Esophagus muscularis mucosa (tissue), 4 donors: ENCODE measurements at regions not wholly inside any gene's neighbourhood (a gene's known extent, or its start where the extent isn't known, plus 50 kb on each side); places are given as distances from the start of the nearest gene placed in this dataset.

Experiments used
- DNase-seq: peaks from one replicate; pipeline ENCODE4 v3.0.0-alpha.2; 2017; ENCODE audit errors: extremely low spot score
- H3K27ac ChIP-seq, 4 donors: fragments of 200-600 bp; sonication (generic); replicated peaks in 1 of 4; 1 replicate in 3 of 4; 2 replicates in 1 of 4; pipeline ENCODE4 v1.5.1; 2016 to 2019; ENCODE audit warnings: mild to moderate bottlenecking in 1 of 4
- H3K27me3 ChIP-seq, 4 donors: fragments of 200-600 bp; sonication (generic); one replicate each; pipeline versions ENCODE4 v1.5.1 to v1.6.0; 2016 to 2019
- H3K36me3 ChIP-seq, 4 donors: fragments of 200-600 bp; sonication (generic); one replicate each; pipeline ENCODE4 v1.5.1; 2016 to 2019
- H3K4me1 ChIP-seq, 4 donors: fragments of 200-600 bp; sonication (generic); one replicate each; pipeline ENCODE4 v1.5.1; 2016 to 2019
- H3K4me3 ChIP-seq, 4 donors: fragments of 200-600 bp; sonication (generic); 1 replicate in 2 of 4; 2 replicates in 2 of 4; pipeline ENCODE4 v1.5.1; 2016 to 2019; ENCODE audit warnings: mild to moderate bottlenecking in 4 of 4, moderate library complexity in 1 of 4
- H3K9me3 ChIP-seq, 4 donors: fragments of 200-600 bp; sonication (generic); 1 replicate in 3 of 4; 2 replicates in 1 of 4; pipeline ENCODE4 v1.5.1; 2016 to 2019
- CTCF ChIP-seq, 3 experiments: fragments of 200-600 bp in 2 of 3; fragments of 450-650 bp in 1 of 3; sonication (generic) in 2 of 3; IDR thresholded peaks; one replicate each; pipeline ENCODE4 v1.5.1; 2017 to 2019; ENCODE audit warnings: antibody characterized with exemption in 3 of 3, mild to moderate bottlenecking in 2 of 3, moderate library complexity in 1 of 3
- EP300 ChIP-seq: sonication (generic); formaldehyde crosslinking; IDR thresholded peaks from one replicate; pipeline ENCODE4 v1.6.1; 2017; ENCODE audit warnings: antibody characterized with exemption
- POLR2A ChIP-seq: fragments of 450-650 bp; IDR thresholded peaks from one replicate; pipeline ENCODE4 v1.6.1; 2017; ENCODE audit warnings: antibody characterized with exemption, moderate library complexity, mild to moderate bottlenecking, low read depth
- POLR2AphosphoS5 ChIP-seq, 2 donors: sonication (generic); formaldehyde crosslinking; IDR thresholded peaks; one replicate each; pipeline ENCODE4 v1.6.1; 2017; ENCODE audit warnings: antibody characterized with exemption in 2 of 2
- WGBS: methylation state at CpG from one replicate; pipeline ENCODE4 v1.1.5; 2018; 5-methylcytosine and 5-hydroxymethylcytosine counted together
- intact Hi-C: fragments of 100-400 bp; cut with DNase I; formaldehyde crosslinking; loops from one replicate; pipeline ENCODE4 v1.15.1; 2023

- Histone ChIP-seq H3K9me3 (peaks cover 0 to 35% (median 28%) of the 10 kb centered on the region in 4 donors), H3K27ac (no peak overlapping the region), H3K27me3 (peaks cover 0 to 50% (median 0%) of the 10 kb centered on the region in 4 donors), H3K4me3 (no peak overlapping the region), H3K36me3 (no peaks in the 10 kb centered on the region), H3K4me1 (no peaks in the 10 kb centered on the region)
- intact Hi-C loops = no loop called here
- no peak for TF ChIP-seq POLR2A
- TF ChIP-seq EP300 = no peak
- TF ChIP-seq POLR2AphosphoS5 (IDR thresholded peaks at IDR 0.05) = no peak
- TF ChIP-seq CTCF (IDR thresholded peaks at IDR 0.05) = no peak
- WGBS = 94% methylated on average over 3 of the region's 3 CpGs
- DNase-seq = no peak
Observed at GRCh38 chr22:19646383-19646782, 67.9 kb upstream of the SEPTIN5 start.

- intact Hi-C loops = no loop called here
Observed at GRCh38 chr22:19648419-19648929, 65.8 kb upstream of the SEPTIN5 start.

GRCh38 chr22:19652316-19652715, 62.0 kb upstream of the SEPTIN5 start:
- TF ChIP-seq POLR2A (no peak), CTCF (IDR thresholded peaks at IDR 0.05) (no peak), POLR2AphosphoS5 (IDR thresholded peaks at IDR 0.05) (no peak), EP300 (no peak)
- Histone ChIP-seq H3K4me3 (no peak overlapping the region), H3K27me3 (peaks cover 0 to 8% (median 0%) of the 10 kb centered on the region in 4 donors), H3K4me1 (no peaks in the 10 kb centered on the region), H3K9me3 (peaks cover 0 to 27% (median 20%) of the 10 kb centered on the region in 4 donors), H3K27ac (no peak overlapping the region), H3K36me3 (no peaks in the 10 kb centered on the region)
- 69% methylated on average over 6 of the region's 6 CpGs for WGBS
- no peak for DNase-seq
- intact Hi-C loops = no loop called here

More at GRCh38 chr22:19648419-19648929, 65.8 kb upstream of the SEPTIN5 start:
- Histone ChIP-seq H3K27me3 (peaks cover 0 to 40% (median 0%) of the 10 kb centered on the region in 4 donors), H3K36me3 (no peaks in the 10 kb centered on the region), H3K4me1 (no peaks in the 10 kb centered on the region), H3K9me3 (peaks cover 0 to 35% (median 28%) of the 10 kb centered on the region in 4 donors), H3K27ac (no peak overlapping the region), H3K4me3 (no peak overlapping the region)
- WGBS = 91% methylated on average over 3 of the region's 3 CpGs
- no peak for DNase-seq
- no peak for TF ChIP-seq CTCF (IDR thresholded peaks at IDR 0.05)
- TF ChIP-seq EP300 = no peak
- no peak for TF ChIP-seq POLR2A
- no peak for TF ChIP-seq POLR2AphosphoS5 (IDR thresholded peaks at IDR 0.05)

- no peak for DNase-seq
- WGBS = 62% methylated on average over 4 of the region's 4 CpGs
- no peaks in the 10 kb centered on the region for H3K4me1 ChIP-seq
- peaks cover 0 to 8% (median 0%) of the 10 kb centered on the region in 4 donors for H3K27me3 ChIP-seq
- no peak overlapping the region for H3K27ac ChIP-seq
- H3K4me3 ChIP-seq = no peak overlapping the region
- peaks cover 0 to 7% (median 2%) of the 10 kb centered on the region in 4 donors for H3K9me3 ChIP-seq
- TF ChIP-seq EP300 (no peak), POLR2AphosphoS5 (IDR thresholded peaks at IDR 0.05) (no peak), CTCF (IDR thresholded peaks at IDR 0.05) (no peak), POLR2A (no peak)
- no peaks in the 10 kb centered on the region for H3K36me3 ChIP-seq
- intact Hi-C loops = no loop called here
Observed at GRCh38 chr22:19654338-19654987, 59.8 kb upstream of the SEPTIN5 start.
